Kidney (tissue), 13 donors: ENCODE measurements at regions not wholly inside any gene's neighbourhood (a gene's known extent, or its start where the extent isn't known, plus 50 kb on each side); places are given as distances from the start of the nearest gene placed in this dataset.

Source experiments
- DNase-seq, 5 donors: peaks; one replicate each; pipeline ENCODE4 v3.0.0-alpha.2; 2013 to 2020
- FAIRE-seq: peaks from 2 replicates; lab custom pipeline; 2012; peaks lifted over from hg19 to GRCh38; lab: Jason Lieb, UNC
- H3K27ac ChIP-seq, 2 donors: one replicate each; pipeline ENCODE4 v1.7.0; 2013; ENCODE audit warnings: low read depth in 2 of 2, low read length in 2 of 2, inconsistent platforms in 1 of 2
- H3K27me3 ChIP-seq: one replicate; pipeline ENCODE4 v1.7.1; 2013; ENCODE audit warnings: low read length, inconsistent platforms; ENCODE audit not compliant: control insufficient read depth, insufficient read depth
- H3K36me3 ChIP-seq, 3 donors: one replicate each; pipeline versions ENCODE4 v1.7.0 to v1.7.1; 2013; ENCODE audit warnings: low read length in 3 of 3, control low read depth in 1 of 3, inconsistent platforms in 1 of 3; ENCODE audit not compliant: insufficient read depth in 3 of 3, control insufficient read depth in 2 of 3
- H3K4me1 ChIP-seq, 3 donors: one replicate each; pipeline versions ENCODE4 v1.7.0 to v1.7.1; 2013; ENCODE audit warnings: low read length in 3 of 3, inconsistent platforms in 1 of 3, low read depth in 1 of 3; ENCODE audit not compliant: control insufficient read depth in 2 of 3, insufficient read depth in 2 of 3
- H3K4me3 ChIP-seq, 3 donors: one replicate each; pipeline versions ENCODE4 v1.7.0 to v1.8.1; 2013; ENCODE audit warnings: low read length in 3 of 3, control low read depth in 1 of 3, inconsistent platforms in 1 of 3
- H3K9ac ChIP-seq, 3 donors: one replicate each; pipeline versions ENCODE4 v1.7.0 to v1.7.1; 2013; ENCODE audit warnings: low read length in 3 of 3, control low read depth in 1 of 3, inconsistent platforms in 1 of 3
- H3K9me3 ChIP-seq, 3 donors: one replicate each; pipeline versions ENCODE4 v1.7.0 to v1.7.1; 2013; ENCODE audit warnings: low read length in 3 of 3, control low read depth in 1 of 3, inconsistent platforms in 1 of 3; ENCODE audit not compliant: control insufficient read depth in 2 of 3, insufficient read depth in 1 of 3
- intact Hi-C: fragments of 100-400 bp; cut with DNase I; formaldehyde crosslinking; loops from one replicate; pipeline ENCODE4 v1.11.1; 2022
- TF ChIP-seq, protein P1 (sequence below): IDR thresholded peaks from 3 replicates; pipeline ENCODE4 v1.5.1; 2012; ENCODE audit warnings: mild to moderate bottlenecking, moderate library complexity, borderline replicate concordance; ENCODE audit not compliant: insufficient read depth; ENCODE audit errors: extremely low read depth
- donor health status: control.
- donor health status: control.
- donor health status: control.
- donor health status: control.
- donor health status: control.
- donor health status: DM: yes; HTN: yes; CAD: no.
- donor health status: Normal renal cell carcinoma (clear cell type).

DNA sequence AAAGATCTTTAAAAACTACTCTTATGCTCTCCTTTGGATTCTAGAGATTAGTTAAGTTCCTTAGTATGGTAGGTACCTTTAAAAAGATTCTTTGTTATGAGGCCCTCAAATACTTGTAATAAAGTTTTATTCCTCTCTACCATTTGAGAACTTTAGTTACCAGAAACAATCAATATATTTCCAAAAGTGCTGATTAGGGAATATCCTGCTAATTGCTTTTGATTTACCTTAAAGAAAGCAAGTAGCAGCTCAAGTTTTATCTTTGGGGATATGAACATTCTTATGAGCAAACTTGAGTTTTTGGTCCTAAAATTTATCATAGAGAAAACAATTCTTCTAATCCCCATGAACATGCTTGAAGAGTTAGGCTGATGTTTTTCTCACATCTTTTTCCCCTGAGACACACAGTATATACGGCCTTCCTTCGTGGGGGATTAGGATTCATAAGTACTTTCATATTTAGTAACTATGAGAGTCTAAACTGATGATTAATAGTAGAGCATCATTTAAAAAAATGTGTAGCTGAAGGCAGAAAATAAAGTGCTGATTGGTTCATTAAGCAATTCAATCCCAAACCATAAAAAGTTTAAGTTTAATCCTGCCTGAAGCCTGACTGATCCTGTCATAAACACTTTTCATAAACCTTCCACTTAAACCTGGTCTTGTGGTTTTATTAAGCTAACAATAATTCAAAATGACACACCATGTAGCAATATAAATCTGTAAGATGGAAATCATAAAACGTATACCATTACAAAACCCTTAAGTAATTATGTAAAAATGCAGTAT, 380.5 kb upstream of the FBXO33 start:
- no peak overlapping the region for H3K4me3 ChIP-seq
- DNase-seq (no peak), FAIRE-seq (no peak)
- H3K27ac ChIP-seq, result no peak overlapping the region
- H3K4me1 ChIP-seq, result no peaks in the 10 kb centered on the region
- H3K9ac ChIP-seq, result no peak overlapping the region
- TF ChIP-seq, protein P1, sequence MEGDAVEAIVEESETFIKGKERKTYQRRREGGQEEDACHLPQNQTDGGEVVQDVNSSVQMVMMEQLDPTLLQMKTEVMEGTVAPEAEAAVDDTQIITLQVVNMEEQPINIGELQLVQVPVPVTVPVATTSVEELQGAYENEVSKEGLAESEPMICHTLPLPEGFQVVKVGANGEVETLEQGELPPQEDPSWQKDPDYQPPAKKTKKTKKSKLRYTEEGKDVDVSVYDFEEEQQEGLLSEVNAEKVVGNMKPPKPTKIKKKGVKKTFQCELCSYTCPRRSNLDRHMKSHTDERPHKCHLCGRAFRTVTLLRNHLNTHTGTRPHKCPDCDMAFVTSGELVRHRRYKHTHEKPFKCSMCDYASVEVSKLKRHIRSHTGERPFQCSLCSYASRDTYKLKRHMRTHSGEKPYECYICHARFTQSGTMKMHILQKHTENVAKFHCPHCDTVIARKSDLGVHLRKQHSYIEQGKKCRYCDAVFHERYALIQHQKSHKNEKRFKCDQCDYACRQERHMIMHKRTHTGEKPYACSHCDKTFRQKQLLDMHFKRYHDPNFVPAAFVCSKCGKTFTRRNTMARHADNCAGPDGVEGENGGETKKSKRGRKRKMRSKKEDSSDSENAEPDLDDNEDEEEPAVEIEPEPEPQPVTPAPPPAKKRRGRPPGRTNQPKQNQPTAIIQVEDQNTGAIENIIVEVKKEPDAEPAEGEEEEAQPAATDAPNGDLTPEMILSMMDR, result no peak
- H3K9me3 ChIP-seq, result no peaks in the 10 kb centered on the region
- no peaks in the 10 kb centered on the region for H3K36me3 ChIP-seq
- H3K27me3 ChIP-seq, result no peaks in the 10 kb centered on the region
- intact Hi-C loops, result no loop called here

DNA sequence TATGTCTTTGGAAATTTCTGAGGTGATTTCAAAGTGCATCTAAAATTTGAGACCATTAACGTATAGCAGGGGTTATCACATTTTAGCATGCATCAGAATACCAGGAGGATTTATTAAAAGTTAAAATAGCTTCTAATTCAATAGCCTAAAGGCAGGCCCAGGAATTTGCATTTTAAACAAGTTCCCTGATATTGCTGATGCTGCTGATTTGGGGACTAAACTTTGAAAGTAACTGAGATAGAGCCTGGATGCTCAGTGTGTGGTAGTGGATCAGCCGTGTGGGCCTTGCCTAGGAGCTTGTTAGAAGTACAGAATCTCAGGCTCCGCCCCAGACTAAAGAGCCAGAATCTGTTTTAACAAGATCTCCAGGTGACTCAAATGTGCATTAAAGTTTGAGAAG, 375.0 kb upstream of the FBXO33 start:
- intact Hi-C loops, result no loop called here
- Histone ChIP-seq H3K27ac (no peak overlapping the region), H3K9ac (no peak overlapping the region), H3K36me3 (no peaks in the 10 kb centered on the region), H3K4me3 (no peak overlapping the region), H3K9me3 (no peaks in the 10 kb centered on the region), H3K4me1 (no peaks in the 10 kb centered on the region), H3K27me3 (no peaks in the 10 kb centered on the region)
- TF ChIP-seq, protein P1, result no peak
- FAIRE-seq (no peak), DNase-seq (no peak)

DNA sequence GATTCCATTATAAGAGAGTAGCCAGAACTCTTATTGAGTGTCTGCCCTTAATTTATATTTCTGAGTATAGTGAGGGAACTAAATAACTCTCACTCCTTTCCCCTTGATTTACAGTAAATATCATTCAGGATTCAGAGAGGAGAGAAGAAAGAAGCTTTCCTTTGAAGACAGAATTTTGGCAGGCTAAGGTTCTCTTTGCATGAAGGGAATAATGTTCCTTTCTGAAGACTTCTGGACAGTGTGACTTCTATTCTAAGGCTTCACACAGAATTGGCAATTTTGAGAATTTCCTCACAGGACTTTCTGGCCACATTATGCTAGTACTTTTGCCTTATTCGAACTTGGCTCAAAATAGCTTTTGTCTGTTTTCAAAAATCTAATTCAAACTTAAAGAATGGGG, 352.2 kb upstream of the FBXO33 start:
- no peaks in the 10 kb centered on the region for H3K4me1 ChIP-seq
- H3K27me3 ChIP-seq, result no peaks in the 10 kb centered on the region
- no peak overlapping the region for H3K9ac ChIP-seq
- H3K9me3 ChIP-seq, result no peaks in the 10 kb centered on the region
- no peak overlapping the region for H3K27ac ChIP-seq
- TF ChIP-seq, protein P1, result no peak
- FAIRE-seq (no peak), DNase-seq (no peak)
- no peaks in the 10 kb centered on the region for H3K36me3 ChIP-seq
- intact Hi-C loops, result no loop called here
- no peak overlapping the region for H3K4me3 ChIP-seq
